GM23338 (cell line): ENCODE measurements at regions not wholly inside any gene's neighbourhood (a gene's known extent, or its start where the extent isn't known, plus 50 kb on each side); places are given as distances from the start of the nearest gene placed in this dataset.

Experiments
- ATAC-seq: fragments of 200-7000 bp; cut with Tn5 transposase; 3 replicates; pipeline ENCODE4 v1.9.1; 2020
- DNase-seq: peaks from one replicate; pipeline ENCODE4 v3.0.0-alpha.2; 2015; ENCODE audit warnings: low spot score
- H2AFZ ChIP-seq: fragments of 200-600 bp; sonication (generic); 2 replicates; pipeline ENCODE4 v1.8.0; 2016; ENCODE audit warnings: antibody characterized with exemption, mild to moderate bottlenecking, moderate library complexity
- H3F3A ChIP-seq: fragments of 200-600 bp; sonication (generic); replicated peaks from 2 replicates; pipeline ENCODE4 v1.8.0; 2017; ENCODE audit warnings: antibody characterized with exemption, mixed run types, low read depth
- H3K27ac ChIP-seq: fragments of 200-600 bp; sonication (generic); 2 replicates; pipeline ENCODE4 v1.6.1; 2016; ENCODE audit warnings: low read depth
- H3K27me3 ChIP-seq: fragments of 200-600 bp; sonication (generic); 2 replicates; pipeline ENCODE4 v1.8.0; 2016; ENCODE audit warnings: mild to moderate bottlenecking, mixed run types, moderate library complexity; ENCODE audit not compliant: insufficient read depth
- H3K36me3 ChIP-seq: fragments of 200-600 bp; sonication (generic); 2 replicates; pipeline ENCODE4 v1.8.0; 2016; ENCODE audit warnings: mild to moderate bottlenecking; ENCODE audit not compliant: insufficient read depth
- H3K4me1 ChIP-seq: fragments of 200-600 bp; sonication (generic); 2 replicates; pipeline ENCODE4 v1.8.0; 2016; ENCODE audit warnings: mild to moderate bottlenecking, moderate library complexity; ENCODE audit not compliant: insufficient read depth
- H3K4me2 ChIP-seq: fragments of 200-600 bp; sonication (generic); 2 replicates; pipeline ENCODE4 v1.7.1; 2017; ENCODE audit warnings: mixed run types
- H3K4me3 ChIP-seq: fragments of 200-600 bp; sonication (generic); 2 replicates; pipeline ENCODE4 v1.6.1; 2016; ENCODE audit warnings: mixed run types
- H3K79me2 ChIP-seq: fragments of 200-600 bp; sonication (generic); replicated peaks from 2 replicates; pipeline ENCODE4 v1.8.0; 2017; ENCODE audit warnings: mild to moderate bottlenecking; ENCODE audit not compliant: insufficient read depth
- H3K9me2 ChIP-seq: fragments of 200-600 bp; sonication (generic); 2 replicates; pipeline ENCODE4 v1.8.0; 2017; ENCODE audit not compliant: insufficient read depth
- H4K20me1 ChIP-seq: fragments of 200-600 bp; sonication (generic); replicated peaks from 2 replicates; pipeline ENCODE4 v1.8.0; 2017; ENCODE audit warnings: mild to moderate bottlenecking; ENCODE audit not compliant: insufficient read depth
- H3K27ac Mint-ChIP-seq: 2 replicates; pipeline ENCODE4 v1.8.0; 2020; ENCODE audit warnings: inconsistent platforms, mild to moderate bottlenecking, moderate library complexity, mixed read lengths
- H3K27me3 Mint-ChIP-seq: 3 replicates; pipeline ENCODE4 v1.8.0; 2022; ENCODE audit warnings: low read depth, mild to moderate bottlenecking, moderate library complexity, mixed read lengths, inconsistent platforms; ENCODE audit not compliant: insufficient read depth, poor library complexity
- H3K36me3 Mint-ChIP-seq: 3 replicates; pipeline ENCODE4 v1.8.0; 2021; ENCODE audit warnings: low read depth, mild to moderate bottlenecking, inconsistent platforms, moderate library complexity, mixed read lengths
- H3K4me1 Mint-ChIP-seq: 3 replicates; pipeline ENCODE4 v1.8.0; 2020; ENCODE audit warnings: mild to moderate bottlenecking, inconsistent platforms, mixed read lengths
- H3K4me3 Mint-ChIP-seq: 3 replicates; pipeline ENCODE4 v1.8.0; 2021; ENCODE audit warnings: moderate library complexity, mild to moderate bottlenecking, inconsistent platforms, mixed read lengths
- H3K9me3 Mint-ChIP-seq: 3 replicates; pipeline ENCODE4 v1.8.0; 2020; ENCODE audit warnings: moderate library complexity, mild to moderate bottlenecking, inconsistent platforms, mixed read lengths
- CREB1 ChIP-seq: fragments of 250-450 bp; sonication (Bioruptor Pico); IDR thresholded peaks from 2 replicates; pipeline ENCODE4 v1.5.0; 2020; ENCODE audit warnings: low read depth, mild to moderate bottlenecking, moderate library complexity
- EZH2 ChIP-seq: fragments of 200-600 bp; sonication (generic); IDR thresholded peaks from one replicate; pipeline ENCODE4 v1.8.0; 2017; ENCODE audit warnings: antibody characterized with exemption, mild to moderate bottlenecking, low read depth; ENCODE audit not compliant: unreplicated experiment
- EZH2phosphoT487 ChIP-seq: fragments of 200-600 bp; sonication (generic); IDR thresholded peaks from one replicate; pipeline ENCODE4 v1.8.1; 2018; ENCODE audit warnings: antibody characterized with exemption; ENCODE audit not compliant: unreplicated experiment
- JUNB ChIP-seq: IDR thresholded peaks from one replicate; pipeline ENCODE4 v1.6.1; 2016; ENCODE audit warnings: antibody characterized with exemption; ENCODE audit not compliant: unreplicated experiment
- NANOG ChIP-seq: IDR thresholded peaks from 2 replicates; pipeline ENCODE4 v1.6.1; 2016; ENCODE audit warnings: antibody characterized with exemption, borderline replicate concordance
- POLR2AphosphoS5 ChIP-seq: IDR thresholded peaks from 2 replicates; pipeline ENCODE4 v1.6.1; 2016; ENCODE audit warnings: antibody characterized with exemption, low read depth
- STAT1 ChIP-seq: IDR thresholded peaks from one replicate; pipeline ENCODE4 v1.6.1; 2016; ENCODE audit warnings: antibody characterized with exemption; ENCODE audit not compliant: unreplicated experiment
- ZNF114 ChIP-seq: fragments of 250-450 bp; sonication (Bioruptor Pico); IDR thresholded peaks from 2 replicates; pipeline ENCODE4 v1.5.0; 2020; ENCODE audit warnings: mild to moderate bottlenecking, moderate library complexity
- ZNF331 ChIP-seq: fragments of 250-450 bp; sonication (Bioruptor Pico); IDR thresholded peaks from 2 replicates; pipeline ENCODE4 v1.5.0; 2020; ENCODE audit warnings: low read depth, mild to moderate bottlenecking, moderate library complexity
- TF ChIP-seq, protein P1 (sequence below): fragments of 250-450 bp; sonication (Bioruptor Pico); IDR thresholded peaks from 2 replicates; pipeline ENCODE4 v1.5.0; 2020; ENCODE audit warnings: mild to moderate bottlenecking, moderate library complexity
- TF ChIP-seq, protein P2 (sequence below), 2 experiments: fragments of 200-600 bp in 1 of 2; sonication (generic) in 1 of 2; conservative IDR thresholded peaks; 2 replicates each; pipeline versions ENCODE4 v1.5.1 to v1.6.1; 2016 to 2017; ENCODE audit warnings: antibody characterized with exemption in 2 of 2, low read depth in 2 of 2, mild to moderate bottlenecking in 2 of 2, moderate library complexity in 1 of 2
- TF ChIP-seq, protein P3 (sequence below): IDR thresholded peaks from one replicate; pipeline ENCODE4 v1.6.1; 2018; ENCODE audit warnings: antibody characterized with exemption; ENCODE audit not compliant: unreplicated experiment
- TF ChIP-seq, protein P4 (sequence below): IDR thresholded peaks from 2 replicates; pipeline ENCODE4 v1.6.1; 2016; ENCODE audit warnings: antibody characterized with exemption

DNA sequence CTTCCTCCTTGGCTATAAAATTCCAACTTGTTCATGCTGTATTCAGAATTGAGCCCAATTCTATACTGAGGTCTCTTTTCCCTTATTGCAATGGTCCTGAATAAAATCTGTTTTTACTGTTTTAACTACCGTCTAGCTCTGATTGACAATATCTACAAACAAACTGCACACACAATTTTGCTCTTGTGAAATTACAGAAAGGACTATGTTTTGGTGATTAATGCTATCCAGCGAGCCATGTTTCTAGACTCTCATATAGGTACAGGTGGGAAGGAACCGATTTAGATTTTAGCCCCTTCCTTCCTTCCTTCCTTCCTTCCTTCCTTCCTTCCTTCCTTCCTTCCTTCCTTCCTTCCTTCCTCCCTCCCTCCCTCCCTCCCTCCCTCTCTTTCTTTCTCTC is 254.4 kb downstream of the SLC4A3 start:
- no peaks in the 10 kb centered on the region for H3F3A ChIP-seq
- no peaks in the 10 kb centered on the region for H4K20me1 ChIP-seq
- H3K79me2 ChIP-seq = no peaks in the 10 kb centered on the region
- H3K4me2 ChIP-seq = no peak overlapping the region
- H3K9me2 ChIP-seq = peaks cover 14% of the 10 kb centered on the region
- no peak overlapping the region for H3K27ac ChIP-seq
- ATAC-seq (no peak), DNase-seq (no peak)
- no peaks in the 10 kb centered on the region for H3K36me3 ChIP-seq
- no peak overlapping the region for H2AFZ ChIP-seq
- no peak overlapping the region for H3K4me3 ChIP-seq
- peaks cover 5% of the 10 kb centered on the region; the same call in 1 of the 2 replicates for H3K4me1 ChIP-seq
- H3K27me3 ChIP-seq = no peaks in the 10 kb centered on the region
- no peaks in the 10 kb centered on the region for H3K9me3 Mint-ChIP-seq
- H3K27me3 Mint-ChIP-seq = peaks cover under 1% of the 10 kb centered on the region
- no peak overlapping the region for H3K4me3 Mint-ChIP-seq
- TF ChIP-seq, protein P1, sequence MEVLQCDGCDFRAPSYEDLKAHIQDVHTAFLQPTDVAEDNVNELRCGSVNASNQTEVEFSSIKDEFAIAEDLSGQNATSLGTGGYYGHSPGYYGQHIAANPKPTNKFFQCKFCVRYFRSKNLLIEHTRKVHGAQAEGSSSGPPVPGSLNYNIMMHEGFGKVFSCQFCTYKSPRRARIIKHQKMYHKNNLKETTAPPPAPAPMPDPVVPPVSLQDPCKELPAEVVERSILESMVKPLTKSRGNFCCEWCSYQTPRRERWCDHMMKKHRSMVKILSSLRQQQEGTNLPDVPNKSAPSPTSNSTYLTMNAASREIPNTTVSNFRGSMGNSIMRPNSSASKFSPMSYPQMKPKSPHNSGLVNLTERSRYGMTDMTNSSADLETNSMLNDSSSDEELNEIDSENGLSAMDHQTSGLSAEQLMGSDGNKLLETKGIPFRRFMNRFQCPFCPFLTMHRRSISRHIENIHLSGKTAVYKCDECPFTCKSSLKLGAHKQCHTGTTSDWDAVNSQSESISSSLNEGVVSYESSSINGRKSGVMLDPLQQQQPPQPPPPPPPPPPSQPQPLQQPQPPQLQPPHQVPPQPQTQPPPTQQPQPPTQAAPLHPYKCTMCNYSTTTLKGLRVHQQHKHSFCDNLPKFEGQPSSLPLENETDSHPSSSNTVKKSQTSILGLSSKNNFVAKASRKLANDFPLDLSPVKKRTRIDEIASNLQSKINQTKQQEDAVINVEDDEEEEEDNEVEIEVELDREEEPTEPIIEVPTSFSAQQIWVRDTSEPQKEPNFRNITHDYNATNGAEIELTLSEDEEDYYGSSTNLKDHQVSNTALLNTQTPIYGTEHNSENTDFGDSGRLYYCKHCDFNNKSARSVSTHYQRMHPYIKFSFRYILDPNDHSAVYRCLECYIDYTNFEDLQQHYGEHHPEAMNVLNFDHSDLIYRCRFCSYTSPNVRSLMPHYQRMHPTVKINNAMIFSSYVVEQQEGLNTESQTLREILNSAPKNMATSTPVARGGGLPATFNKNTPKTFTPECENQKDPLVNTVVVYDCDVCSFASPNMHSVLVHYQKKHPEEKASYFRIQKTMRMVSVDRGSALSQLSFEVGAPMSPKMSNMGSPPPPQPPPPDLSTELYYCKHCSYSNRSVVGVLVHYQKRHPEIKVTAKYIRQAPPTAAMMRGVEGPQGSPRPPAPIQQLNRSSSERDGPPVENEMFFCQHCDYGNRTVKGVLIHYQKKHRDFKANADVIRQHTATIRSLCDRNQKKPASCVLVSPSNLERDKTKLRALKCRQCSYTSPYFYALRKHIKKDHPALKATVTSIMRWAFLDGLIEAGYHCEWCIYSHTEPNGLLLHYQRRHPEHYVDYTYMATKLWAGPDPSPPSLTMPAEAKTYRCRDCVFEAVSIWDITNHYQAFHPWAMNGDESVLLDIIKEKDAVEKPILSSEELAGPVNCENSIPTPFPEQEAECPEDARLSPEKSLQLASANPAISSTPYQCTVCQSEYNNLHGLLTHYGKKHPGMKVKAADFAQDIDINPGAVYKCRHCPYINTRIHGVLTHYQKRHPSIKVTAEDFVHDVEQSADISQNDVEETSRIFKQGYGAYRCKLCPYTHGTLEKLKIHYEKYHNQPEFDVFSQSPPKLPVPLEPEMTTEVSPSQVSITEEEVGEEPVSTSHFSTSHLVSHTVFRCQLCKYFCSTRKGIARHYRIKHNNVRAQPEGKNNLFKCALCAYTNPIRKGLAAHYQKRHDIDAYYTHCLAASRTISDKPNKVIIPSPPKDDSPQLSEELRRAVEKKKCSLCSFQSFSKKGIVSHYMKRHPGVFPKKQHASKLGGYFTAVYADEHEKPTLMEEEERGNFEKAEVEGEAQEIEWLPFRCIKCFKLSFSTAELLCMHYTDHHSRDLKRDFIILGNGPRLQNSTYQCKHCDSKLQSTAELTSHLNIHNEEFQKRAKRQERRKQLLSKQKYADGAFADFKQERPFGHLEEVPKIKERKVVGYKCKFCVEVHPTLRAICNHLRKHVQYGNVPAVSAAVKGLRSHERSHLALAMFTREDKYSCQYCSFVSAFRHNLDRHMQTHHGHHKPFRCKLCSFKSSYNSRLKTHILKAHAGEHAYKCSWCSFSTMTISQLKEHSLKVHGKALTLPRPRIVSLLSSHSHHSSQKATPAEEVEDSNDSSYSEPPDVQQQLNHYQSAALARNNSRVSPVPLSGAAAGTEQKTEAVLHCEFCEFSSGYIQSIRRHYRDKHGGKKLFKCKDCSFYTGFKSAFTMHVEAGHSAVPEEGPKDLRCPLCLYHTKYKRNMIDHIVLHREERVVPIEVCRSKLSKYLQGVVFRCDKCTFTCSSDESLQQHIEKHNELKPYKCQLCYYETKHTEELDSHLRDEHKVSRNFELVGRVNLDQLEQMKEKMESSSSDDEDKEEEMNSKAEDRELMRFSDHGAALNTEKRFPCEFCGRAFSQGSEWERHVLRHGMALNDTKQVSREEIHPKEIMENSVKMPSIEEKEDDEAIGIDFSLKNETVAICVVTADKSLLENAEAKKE = no peak
- TF ChIP-seq STAT1 = no peak
- TF ChIP-seq, protein P2, sequence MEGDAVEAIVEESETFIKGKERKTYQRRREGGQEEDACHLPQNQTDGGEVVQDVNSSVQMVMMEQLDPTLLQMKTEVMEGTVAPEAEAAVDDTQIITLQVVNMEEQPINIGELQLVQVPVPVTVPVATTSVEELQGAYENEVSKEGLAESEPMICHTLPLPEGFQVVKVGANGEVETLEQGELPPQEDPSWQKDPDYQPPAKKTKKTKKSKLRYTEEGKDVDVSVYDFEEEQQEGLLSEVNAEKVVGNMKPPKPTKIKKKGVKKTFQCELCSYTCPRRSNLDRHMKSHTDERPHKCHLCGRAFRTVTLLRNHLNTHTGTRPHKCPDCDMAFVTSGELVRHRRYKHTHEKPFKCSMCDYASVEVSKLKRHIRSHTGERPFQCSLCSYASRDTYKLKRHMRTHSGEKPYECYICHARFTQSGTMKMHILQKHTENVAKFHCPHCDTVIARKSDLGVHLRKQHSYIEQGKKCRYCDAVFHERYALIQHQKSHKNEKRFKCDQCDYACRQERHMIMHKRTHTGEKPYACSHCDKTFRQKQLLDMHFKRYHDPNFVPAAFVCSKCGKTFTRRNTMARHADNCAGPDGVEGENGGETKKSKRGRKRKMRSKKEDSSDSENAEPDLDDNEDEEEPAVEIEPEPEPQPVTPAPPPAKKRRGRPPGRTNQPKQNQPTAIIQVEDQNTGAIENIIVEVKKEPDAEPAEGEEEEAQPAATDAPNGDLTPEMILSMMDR (conservative IDR thresholded peaks at IDR 0.05; ENCODE audit: low read depth in 2 of 2) = no peak
- TF ChIP-seq ZNF331 = no peak
- no peak for TF ChIP-seq EZH2
- TF ChIP-seq JUNB = no peak
- TF ChIP-seq POLR2AphosphoS5 = no peak
- TF ChIP-seq NANOG = no peak
- TF ChIP-seq, protein P3, sequence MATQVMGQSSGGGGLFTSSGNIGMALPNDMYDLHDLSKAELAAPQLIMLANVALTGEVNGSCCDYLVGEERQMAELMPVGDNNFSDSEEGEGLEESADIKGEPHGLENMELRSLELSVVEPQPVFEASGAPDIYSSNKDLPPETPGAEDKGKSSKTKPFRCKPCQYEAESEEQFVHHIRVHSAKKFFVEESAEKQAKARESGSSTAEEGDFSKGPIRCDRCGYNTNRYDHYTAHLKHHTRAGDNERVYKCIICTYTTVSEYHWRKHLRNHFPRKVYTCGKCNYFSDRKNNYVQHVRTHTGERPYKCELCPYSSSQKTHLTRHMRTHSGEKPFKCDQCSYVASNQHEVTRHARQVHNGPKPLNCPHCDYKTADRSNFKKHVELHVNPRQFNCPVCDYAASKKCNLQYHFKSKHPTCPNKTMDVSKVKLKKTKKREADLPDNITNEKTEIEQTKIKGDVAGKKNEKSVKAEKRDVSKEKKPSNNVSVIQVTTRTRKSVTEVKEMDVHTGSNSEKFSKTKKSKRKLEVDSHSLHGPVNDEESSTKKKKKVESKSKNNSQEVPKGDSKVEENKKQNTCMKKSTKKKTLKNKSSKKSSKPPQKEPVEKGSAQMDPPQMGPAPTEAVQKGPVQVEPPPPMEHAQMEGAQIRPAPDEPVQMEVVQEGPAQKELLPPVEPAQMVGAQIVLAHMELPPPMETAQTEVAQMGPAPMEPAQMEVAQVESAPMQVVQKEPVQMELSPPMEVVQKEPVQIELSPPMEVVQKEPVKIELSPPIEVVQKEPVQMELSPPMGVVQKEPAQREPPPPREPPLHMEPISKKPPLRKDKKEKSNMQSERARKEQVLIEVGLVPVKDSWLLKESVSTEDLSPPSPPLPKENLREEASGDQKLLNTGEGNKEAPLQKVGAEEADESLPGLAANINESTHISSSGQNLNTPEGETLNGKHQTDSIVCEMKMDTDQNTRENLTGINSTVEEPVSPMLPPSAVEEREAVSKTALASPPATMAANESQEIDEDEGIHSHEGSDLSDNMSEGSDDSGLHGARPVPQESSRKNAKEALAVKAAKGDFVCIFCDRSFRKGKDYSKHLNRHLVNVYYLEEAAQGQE = no peak
- TF ChIP-seq, protein P4, sequence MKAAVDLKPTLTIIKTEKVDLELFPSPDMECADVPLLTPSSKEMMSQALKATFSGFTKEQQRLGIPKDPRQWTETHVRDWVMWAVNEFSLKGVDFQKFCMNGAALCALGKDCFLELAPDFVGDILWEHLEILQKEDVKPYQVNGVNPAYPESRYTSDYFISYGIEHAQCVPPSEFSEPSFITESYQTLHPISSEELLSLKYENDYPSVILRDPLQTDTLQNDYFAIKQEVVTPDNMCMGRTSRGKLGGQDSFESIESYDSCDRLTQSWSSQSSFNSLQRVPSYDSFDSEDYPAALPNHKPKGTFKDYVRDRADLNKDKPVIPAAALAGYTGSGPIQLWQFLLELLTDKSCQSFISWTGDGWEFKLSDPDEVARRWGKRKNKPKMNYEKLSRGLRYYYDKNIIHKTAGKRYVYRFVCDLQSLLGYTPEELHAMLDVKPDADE = no peak
- TF ChIP-seq ZNF114 = no peak
- no peak for TF ChIP-seq CREB1
- TF ChIP-seq EZH2phosphoT487 = no peak
- peaks cover 6% of the 10 kb centered on the region; the same call in 1 of the 3 replicates for H3K4me1 Mint-ChIP-seq
- H3K36me3 Mint-ChIP-seq = no peaks in the 10 kb centered on the region
- H3K27ac Mint-ChIP-seq = no peak overlapping the region
